ENCODE measurements at regions not wholly inside any gene's neighbourhood (a gene's known extent, or its start where the extent isn't known, plus 50 kb on each side); places are given as distances from the start of the nearest gene placed in this dataset.

GRCh38 chr6:21840428-21840827, 246.9 kb downstream of the SOX4 start:
- TF ChIP-seq GATA2 (IDR thresholded peaks at IDR 0.05; ENCODE audit: low read depth, low read length) = no peak
- TF ChIP-seq GATA3 (IDR thresholded peaks at IDR 0.05; ENCODE audit: low read depth, low read length) = no peak
